H7 (cell line): ENCODE measurements at regions not wholly inside any gene's neighbourhood (a gene's known extent, or its start where the extent isn't known, plus 50 kb on each side); places are given as distances from the start of the nearest gene placed in this dataset.

Experiments
- DNase-seq: peaks from one replicate; pipeline ENCODE4 v3.0.0; 2012
- H3K27me3 ChIP-seq: 2 replicates; pipeline ENCODE4 v1.6.0; 2011; ENCODE audit warnings: mild to moderate bottlenecking, low read length; ENCODE audit not compliant: control insufficient read depth, insufficient read depth
- H3K36me3 ChIP-seq: replicated peaks from 2 replicates; pipeline ENCODE4 v1.5.1; 2011; ENCODE audit warnings: low read length; ENCODE audit not compliant: control insufficient read depth, insufficient read depth
- H3K4me3 ChIP-seq: 2 replicates; pipeline ENCODE4 v1.5.1; 2011; ENCODE audit warnings: low read depth, mild to moderate bottlenecking, control low read depth, low read length, moderate library complexity; ENCODE audit not compliant: insufficient read depth

DNA sequence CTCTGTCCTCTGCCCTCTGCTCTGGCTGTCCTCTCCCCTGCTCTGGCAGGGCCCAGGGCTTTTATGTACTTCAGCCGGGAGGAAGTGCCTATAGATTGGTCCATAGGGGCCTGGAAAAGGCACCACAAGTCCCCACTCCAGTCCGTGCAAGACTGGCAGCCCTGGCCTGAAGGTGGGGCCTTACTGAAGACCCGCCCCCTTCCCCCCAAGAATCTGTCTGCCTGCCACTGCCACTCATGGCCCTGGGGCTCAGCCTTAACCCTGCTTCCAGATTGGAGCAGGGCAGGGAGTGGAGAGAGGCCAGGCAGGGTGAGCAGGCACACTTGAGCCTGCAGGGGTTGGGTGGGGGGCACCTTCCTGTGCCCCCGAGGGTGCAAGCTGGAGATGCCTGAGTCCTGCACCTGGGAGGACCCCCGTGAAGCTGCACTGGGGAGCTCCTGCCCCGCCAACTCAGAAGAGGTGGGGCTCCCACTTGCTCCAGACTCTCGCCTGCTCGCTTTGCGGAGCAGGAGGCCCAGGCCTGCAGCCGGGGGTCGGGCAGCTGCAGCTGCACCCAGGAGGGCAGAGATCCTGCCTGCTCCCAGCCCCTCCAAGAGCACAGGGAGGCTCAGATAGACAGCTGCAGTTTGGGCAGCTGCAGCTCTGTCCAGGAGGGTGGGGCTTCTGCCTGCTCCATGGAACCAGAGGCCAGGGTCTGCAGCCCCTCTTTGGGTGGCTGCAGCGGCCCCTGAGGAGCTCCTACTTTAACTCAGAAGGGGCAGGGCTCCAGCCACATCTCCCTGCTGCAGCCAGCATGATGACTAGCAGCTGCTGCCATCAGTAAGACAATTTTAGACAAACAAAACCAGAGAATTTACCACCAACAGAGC is 51.0 kb upstream of the SC5D start:
- Histone ChIP-seq H3K4me3 (no peak overlapping the region), H3K27me3 (no peaks in the 10 kb centered on the region), H3K36me3 (no peaks in the 10 kb centered on the region)
- peak; percentile 56 for DNase-seq
